Gastrocnemius medialis (tissue), 4 donors: ENCODE measurements at regions not wholly inside any gene's neighbourhood (a gene's known extent, or its start where the extent isn't known, plus 50 kb on each side); places are given as distances from the start of the nearest gene placed in this dataset.

Source experiments
- CTCF ChIP-seq, 5 experiments: fragments of 450-650 bp in 3 of 5; fragments of 200-600 bp in 2 of 5; sonication (generic) in 2 of 5; IDR thresholded peaks in 4 of 5; conservative IDR thresholded peaks in 1 of 5; 1 replicate in 4 of 5; 2 replicates in 1 of 5; pipeline ENCODE4 v1.5.1; 2016 to 2019; ENCODE audit warnings: antibody characterized with exemption in 5 of 5, mild to moderate bottlenecking in 3 of 5, moderate library complexity in 3 of 5
- POLR2A ChIP-seq, 2 donors: fragments of 450-650 bp; IDR thresholded peaks; one replicate each; pipeline ENCODE4 v1.6.1; 2017; ENCODE audit warnings: antibody characterized with exemption in 2 of 2, mild to moderate bottlenecking in 2 of 2, moderate library complexity in 2 of 2

DNA sequence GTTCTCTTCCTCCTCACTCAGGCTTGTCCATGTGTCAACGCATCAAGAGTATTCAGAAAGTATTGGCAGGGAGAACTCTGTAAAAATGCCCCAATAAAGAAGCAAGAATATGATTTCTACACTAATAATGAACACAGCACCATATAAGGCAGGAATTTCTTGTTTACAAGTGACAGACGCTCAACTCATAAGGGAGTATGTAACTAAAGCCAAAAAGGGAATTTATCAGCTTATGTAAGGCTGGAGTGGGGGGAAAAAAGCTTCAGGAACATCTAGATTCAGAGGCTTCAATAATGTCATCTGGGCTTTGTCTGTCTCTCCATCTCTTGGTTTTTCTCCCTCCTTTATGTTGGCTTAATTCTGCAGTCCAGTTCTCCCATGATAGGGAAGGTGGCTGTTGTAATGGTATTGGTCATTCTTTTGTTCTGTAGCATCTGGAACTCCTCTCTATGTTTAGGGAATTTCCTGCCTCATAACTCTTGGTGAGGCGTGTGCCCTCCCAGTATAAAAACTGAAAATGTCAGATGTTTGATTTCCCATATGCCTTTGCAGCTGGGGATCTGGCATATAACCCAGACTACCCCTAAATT is 125.1 kb upstream of the COL21A1 start:
- TF ChIP-seq CTCF (IDR thresholded peaks at IDR 0.05 in 4 of 5, conservative IDR thresholded peaks at IDR 0.05 in 1 of 5) (no peak), POLR2A (IDR thresholded peaks at IDR 0.05) (no peak)
